ENCODE measurements at regions not wholly inside any gene's neighbourhood (a gene's known extent, or its start where the extent isn't known, plus 50 kb on each side); places are given as distances from the start of the nearest gene placed in this dataset.
A peak's percentile ranks its signal among the peaks of the same experiment; 100 is the strongest.

DNA sequence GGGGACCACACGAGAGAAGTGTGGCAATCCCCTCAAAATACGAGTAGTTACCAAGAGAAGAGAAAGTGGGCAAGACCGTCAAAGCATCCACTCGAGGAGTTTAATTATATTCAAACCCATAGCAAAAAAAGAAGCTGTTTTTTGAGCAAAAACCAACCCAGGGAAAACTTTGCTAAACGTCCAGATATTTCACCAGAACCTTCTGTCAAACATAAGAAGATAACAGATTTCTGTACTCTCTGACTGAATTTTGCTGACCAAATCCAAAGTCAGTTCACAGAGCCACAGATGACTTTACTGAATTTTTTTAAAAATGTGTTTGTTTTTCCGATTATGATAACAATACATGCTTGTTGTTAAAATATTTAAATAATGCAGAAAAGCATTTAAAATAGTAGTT is 145.6 kb upstream of the PTPN1 start:
- DNase-seq, result no peak

DNA sequence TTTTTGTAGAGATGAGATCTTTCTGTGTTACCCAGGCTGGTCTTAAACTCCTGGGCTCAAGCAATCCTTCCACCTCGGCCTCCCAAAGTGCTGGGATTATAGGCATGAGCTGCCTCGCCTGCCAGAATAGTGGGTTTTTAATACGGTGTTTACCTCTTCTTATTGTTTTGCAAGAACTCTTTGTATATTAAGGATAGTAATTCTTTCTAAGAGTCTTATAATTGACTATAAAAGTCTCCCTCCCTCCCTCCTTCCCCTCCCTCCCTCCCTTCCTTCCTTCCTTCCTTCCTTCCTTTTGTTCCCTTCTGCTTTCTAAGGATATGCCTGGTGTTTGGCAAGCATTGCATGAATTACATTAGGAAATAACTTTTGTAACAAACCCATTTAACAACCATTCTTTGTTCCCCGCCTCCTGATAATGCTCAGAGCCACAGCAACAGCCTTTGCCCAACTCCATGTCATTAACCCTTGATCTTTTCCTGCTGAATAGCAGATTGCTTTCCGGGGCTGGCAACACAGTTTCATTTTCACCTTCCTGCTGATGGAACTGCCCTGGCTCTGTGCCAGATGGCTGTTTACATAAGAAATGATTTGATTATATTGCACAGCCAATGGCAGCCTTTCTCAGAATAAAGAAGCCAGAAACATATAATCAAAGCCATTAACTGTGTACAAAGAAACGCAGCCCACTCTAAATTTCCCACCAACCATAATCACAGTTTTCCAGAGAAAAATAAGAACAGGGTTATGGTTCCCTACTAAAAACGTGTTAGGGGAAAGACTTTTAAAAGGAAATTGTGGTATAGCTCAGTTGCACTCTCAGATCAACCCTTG is 143.7 kb upstream of the PTPN1 start:
- DNase-seq, result peak; percentile 40

DNA sequence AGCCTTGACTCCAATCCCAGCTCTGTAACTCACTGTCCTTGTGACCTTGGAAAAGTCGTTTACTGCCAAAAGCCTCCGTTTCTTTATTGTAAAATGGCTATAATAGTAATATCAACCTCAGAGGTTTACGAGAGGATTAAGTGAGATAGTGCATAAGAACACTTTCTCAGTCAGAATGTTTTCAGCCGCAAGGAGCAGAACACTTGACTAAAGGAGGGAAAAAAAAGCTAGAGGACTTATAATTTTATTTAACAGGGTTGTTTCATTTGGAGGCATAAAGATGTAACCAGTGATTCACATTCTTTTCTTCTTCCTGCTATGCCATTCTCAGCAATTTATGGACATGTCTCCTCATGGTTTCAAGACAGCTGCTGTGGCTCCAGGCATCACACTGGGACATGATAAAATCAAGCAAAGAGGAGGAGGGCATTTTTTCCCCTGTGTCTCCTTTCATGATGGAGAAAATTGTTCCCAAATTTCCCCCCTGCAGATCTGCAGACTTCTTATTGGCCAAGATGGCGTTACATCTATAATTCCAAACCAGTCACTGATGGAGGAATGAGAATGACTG is 143.0 kb upstream of the PTPN1 start:
- DNase-seq, result no peak

DNA sequence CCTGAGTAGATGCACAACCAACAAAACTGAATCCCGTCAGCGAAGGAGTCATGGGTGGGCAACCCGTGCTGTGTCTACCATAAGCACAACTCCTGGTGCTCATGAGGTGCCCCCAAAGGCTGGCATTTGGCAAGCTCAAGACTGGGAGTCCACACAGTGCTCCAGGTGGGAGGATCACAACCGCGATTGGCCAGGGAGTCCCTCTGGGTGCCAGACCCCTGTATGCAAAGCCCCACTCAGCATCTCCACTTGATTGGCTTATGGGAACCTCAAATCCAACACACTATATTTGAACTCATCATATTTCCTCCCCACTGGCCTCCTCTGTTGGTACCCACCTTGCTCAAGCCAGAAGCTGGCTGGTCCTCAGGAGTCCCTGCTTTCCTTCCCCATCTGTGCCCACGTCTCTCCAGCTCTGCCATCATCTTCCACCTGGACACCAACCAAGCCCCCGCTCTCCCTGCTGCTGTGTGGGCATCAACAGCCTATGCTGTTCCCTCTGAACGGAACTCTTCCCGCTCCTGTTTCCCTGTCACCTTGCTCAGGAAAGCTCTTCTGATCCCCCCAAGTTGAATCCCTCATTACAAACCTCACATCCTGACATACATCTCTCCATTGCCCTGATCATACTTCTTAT is 142.3 kb upstream of the PTPN1 start:
- no peak for DNase-seq

DNA sequence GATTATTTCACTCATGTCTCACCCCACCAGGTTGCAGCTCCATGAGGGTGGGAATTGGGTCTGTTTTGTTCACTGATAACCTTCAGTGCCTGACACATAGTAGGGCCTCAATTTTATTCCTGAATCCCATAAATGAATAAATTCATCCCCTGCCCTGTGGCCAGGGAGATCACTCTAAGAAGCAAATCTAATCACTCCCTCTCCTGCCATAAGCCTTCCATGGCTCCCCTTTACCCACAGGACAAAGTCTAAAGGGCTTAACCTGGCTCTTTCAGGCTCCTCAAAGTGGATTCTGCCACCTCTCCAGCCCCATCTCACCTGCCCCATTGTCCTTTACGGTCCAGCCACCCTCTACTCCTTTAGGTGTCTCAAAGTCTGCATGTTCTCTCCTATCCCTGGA is 141.8 kb upstream of the PTPN1 start:
- DNase-seq, result no peak

DNA sequence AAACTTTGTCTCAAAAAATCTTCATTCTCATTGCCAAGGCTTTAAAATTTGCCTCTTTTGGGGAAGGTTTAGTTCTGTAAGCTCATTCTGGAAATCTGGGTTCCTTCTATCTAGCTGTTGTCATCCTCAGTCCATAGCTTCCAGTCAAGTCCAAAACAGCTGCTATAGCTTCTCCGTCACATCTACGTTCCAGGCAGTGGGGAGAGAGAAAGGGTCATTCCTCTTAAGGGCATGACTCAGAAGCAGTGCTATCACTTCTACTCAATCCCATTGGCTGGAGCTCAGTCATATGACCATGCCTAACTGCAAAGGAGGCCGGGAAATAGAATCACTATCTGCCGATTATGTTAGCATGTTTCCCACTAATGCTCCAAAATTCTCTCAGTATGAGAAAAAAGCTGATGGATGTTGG is 141.4 kb upstream of the PTPN1 start:
- DNase-seq, result no peak

DNA sequence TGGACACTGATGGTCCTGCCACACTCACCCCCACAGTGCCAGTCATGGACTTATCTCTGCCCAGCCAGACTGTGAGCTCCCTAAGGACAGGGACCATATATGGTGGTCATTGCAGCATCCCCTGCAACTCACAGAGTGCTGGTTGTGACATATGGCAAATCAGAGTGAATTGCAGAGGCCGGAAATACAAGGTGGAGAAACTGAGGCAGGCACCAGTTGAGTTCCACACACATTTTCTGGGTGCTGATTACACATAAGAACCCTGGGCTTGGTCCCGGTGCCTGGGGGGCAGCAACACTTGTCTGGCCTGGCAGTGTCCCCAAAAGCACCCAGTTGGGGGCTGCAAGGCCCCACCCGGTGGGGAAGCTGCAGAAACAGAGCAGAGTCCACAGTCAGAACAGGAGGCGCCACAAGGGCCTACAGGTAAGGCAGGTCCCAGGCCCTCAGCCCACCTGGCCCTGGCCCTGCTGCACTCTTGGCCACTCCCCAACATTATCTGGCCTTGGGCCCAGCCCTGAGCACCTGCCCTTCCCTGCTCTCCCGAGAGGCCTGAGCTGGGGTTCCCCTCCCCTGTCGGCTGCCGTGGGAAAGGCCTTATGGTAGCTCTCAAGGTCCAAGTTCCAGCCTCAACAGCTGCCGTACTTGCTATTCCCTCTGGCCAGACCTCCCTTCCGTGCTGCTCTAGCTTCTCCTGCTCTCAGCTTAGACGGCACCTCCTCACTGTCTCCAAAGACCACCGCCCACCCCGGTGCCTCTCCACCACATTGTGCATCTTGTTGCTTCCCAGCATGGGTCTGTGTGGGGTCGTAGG is 140.8 kb upstream of the PTPN1 start:
- DNase-seq, result no peak

DNA sequence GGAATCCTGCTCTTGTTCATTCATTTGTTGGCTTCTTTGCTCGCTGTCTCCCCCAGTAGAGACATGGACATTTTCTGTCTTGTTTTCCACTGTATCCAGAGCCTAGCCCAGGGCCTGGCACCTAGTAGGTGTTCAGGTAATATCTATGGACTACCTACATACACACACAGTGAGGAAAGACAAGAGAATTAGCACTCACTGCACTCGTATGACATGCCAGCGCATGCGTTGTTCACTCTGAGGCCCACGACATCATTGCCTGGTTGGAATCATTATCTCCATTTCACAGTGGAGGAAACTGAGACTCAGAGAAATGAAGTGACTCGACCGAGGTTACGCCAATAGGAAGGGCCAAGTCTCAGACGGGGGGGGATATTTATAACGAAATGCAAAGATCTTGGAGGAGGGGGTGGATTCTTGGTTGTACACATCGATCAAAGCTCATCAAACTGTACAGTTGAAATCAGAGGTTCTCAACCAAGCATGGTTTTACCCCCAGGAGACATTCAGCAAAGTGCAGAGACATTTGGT is 140.1 kb upstream of the PTPN1 start:
- no peak for DNase-seq

DNA sequence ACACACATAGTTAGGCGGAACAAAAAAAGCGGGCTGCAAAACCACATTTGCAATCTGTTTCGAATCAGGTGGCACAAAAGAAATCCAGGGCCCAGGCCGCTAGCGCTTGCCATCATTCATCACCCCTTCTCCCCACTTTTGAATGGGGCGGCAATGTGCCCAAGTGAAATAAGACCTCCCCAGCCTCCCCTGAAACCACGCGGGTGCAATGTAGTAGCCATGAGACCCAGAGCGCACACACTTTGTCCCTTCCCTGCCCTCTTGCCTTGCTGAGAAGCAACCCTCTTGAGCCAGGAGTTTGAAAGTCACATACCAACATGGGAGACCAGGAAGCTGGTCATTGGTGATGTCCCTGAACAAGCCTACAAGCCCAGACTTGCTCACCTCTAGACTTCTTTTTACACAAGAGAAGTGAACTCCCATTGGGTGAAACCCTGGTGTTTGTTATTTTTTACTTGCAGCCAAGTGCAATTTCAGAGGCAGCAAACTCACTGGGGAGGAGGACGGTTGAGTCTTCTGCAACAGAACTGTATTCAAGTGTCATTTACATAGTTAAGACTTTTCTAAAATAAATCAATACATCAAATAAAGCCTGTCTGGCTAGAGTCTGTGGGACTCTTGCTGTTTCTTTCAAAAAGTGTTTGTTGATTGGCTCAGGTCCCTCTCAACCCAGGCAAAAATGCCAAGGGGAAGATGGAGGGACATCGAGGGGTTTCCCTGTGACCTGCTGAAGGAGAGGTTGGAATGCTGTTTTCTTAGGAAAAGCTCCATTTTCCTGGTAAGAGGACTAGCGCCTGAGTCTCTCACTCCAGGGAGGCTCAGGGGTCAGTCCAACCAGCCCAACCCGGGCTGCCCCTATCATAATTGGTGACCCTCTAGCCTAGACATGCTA is 138.1 kb upstream of the PTPN1 start:
- DNase-seq, result no peak

DNA sequence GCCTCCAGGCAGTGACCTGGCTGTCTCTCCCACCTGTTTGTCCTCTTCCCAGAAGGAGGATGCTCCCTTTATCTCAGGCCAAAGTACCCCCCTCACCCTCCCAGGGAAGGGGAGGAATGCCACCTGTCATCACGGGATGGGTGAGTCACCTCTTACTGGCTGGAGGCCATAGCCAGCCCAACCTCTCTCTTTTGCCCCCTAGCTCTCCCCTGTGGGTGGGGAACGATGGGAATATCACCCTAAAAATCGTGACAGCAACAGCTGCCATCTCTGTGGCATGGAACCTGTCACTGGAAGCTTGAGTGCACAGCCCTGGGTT is 137.5 kb upstream of the PTPN1 start:
- no peak for DNase-seq

DNA sequence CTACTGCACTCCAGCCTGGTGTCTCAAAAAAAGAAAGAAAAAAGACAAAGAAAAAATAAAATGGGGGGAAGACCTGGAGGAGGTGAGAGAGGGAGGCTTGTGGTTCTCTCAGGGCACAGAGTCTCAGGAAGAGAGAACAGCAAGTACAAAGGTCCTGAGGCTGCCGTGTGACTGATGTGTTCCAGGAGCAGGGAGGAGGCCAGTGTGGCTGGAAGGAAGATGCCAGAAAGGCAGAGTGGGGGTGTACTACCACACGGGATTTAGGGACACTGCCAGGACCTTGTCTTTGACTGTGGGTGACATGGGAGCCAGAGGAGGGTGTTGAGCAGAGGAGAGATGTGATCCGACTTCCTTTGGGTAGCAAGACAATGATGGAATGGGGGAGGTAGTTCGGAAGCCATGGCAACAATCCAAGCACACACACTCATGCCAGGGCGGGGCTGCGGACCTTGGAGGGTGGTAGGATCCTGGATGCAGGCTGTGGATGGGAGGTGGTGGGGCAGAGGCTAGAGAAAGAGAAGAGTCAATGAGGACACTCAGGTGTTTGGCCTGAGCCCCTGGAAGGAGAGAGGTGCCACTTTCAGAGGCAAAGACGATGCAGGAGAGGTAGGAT is 136.4 kb upstream of the PTPN1 start:
- no peak for DNase-seq

DNA sequence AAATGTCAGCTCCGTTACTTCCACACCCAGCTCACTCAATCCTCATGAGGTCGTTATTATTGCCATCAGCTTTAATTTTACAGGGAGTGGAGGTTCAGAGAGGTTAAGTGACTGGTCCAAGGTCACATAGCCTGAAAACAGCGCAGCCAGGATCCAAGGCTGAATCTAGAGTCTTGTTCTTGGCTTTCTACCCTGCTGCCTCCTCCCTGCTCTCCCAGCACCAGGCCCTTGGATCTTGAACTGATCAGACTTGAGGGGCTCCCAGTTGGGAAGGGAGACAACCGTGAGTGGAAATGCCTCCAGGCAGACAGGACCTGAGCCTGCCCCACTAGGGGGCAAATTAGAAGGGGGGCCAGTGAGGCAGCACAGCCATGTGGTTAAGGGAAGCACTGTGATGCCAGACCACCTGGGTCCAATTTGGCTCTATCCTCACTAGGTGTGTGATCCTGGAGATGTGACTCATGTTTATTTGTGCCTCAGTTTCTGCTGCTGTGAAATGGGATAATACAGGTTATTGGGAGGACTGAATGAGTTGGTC is 135.6 kb upstream of the PTPN1 start:
- DNase-seq, result no peak

DNA sequence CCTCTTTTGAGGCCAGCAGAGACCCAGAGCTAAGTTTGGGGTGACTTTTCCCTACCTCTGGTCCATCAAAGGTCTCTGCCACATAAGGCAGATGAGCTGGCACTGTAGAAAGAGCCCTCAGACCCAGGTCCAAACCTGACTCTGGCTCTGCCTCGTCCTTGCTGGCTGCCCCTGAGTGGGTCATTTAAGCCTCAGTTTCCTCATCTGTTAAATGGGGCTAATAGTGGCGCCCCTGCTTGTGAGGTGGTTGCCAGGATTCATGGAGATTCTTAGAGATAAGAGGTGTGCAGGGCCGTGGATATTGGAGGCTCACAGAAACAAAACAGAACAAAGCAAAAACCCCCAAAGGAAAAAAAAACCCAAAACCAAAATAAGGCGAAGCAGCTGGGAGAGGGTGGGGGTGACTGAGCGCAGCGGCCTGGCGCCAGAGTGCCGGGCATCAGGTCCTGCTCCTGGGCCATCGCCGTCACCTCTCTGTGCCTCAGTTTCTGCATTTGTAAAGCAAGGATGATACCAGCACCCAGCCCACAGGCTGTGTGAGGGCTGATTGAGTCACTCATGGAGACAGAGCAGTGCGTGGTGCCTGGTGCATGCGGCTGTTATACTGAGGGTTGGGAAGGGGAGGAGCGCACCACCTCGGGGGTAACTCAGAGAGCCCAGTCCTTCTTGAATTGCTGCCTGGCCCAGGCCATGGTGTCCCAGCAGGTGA is 133.8 kb upstream of the PTPN1 start:
- DNase-seq, result no peak

DNA sequence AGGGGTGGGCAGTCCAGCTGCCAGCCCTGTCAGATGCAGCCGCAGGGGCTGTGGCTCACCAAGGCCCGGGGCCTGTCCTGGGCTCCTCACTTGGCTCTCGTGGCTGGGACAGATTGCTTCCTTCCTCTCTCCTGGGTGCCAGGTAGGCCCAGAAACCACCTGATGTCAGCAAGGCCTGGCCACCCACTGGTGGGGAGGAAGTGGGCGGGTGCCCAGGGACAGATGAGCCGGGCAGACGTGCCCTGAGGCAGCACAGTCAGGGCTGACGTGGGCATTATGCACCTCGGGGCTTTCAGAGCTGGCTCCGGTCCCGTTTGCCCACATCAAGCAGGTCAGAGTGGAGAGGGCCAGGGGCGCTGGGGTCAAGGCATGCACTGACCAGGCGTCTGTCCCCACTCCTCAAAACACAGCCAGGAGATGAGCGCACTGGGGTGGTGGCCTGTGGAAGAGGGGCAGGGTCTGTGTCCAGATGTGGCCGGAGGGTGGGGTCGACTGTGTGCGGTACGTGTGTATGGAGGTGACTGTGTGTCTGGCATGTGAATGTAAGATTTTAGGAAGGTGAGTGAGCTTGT is 133.2 kb upstream of the PTPN1 start:
- DNase-seq, result no peak

DNA sequence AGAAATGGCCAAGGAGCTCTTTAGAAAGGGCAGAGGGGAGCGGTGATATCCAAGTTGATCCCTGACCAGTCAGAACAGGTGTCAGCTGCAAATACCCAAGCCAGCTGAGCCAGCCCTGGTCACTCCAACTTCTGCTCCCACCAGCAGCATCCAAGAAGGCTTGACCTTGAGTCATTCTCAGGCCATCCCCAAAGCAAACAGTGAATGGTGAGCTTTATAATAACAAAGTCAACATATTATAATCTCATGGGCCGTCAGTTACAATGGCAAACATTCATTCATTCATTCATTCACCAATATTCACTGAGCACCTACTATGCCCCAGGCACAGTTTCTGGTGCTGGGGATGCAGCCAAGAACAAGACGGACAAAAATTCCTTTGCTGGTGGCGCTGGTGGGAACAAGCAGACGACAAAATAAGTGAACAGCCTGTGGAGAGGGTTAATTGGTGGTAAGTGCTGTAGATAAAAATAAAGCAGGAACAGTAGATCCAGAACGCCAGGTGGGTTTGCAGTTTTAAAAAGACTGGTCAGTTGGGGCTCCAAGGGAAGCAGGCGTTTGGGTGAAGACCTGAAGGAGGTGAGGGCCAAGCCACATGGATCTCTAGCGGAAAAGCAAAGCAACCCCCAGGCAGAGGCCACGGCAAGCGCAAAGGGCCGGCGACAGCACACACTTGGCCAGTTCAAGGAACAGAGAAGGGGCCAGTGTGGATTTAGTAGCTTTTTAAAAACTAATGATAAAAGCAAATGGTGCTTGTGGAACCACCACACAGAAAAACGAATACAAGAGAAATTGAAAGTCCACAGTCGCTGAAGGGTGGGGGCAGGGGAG is 131.8 kb upstream of the PTPN1 start:
- no peak for DNase-seq

DNA sequence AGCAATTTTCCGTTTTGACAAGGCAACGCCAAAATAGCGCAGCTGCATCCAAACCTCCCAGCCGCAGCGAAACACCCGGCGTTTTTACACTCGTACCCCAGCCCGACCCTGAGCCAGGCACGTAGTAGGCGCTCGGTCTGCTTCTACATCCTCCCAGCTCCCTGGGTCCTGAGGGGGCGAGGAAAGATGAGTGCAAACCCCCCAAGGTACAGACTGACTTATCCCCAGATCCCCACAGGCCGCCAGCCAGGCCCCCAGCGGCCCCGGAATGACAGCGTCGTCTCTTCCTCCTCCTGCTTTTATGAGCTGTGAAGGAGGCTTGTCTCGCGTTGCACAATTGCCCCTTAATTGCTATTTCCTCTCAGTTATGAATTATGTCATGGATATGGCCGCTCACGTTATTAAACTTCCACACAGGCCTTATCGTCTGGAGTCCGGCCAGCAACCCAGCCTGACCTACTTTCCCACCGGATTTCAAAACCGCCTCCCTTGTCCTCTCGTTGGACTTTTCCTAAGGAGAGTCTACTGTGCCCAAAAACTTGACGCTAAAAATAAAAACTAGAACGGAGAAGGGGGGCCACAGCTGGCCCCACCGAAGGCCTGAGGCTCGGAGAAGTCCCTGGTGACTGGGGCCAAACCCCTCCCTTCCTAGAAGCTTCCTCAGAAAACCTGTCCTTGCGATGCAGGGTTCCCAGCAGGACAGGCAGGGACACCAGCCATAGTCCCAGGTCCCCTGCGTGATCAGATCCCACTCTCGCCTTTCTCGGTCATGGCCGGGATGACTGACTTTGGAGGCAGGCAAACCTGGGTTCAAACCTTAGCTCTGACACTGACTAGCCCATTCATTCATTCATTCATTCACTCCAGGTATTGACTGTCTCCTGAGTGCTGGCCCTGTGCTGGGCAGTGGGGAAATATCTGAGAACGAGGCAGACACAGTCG is 130.9 kb upstream of the PTPN1 start:
- DNase-seq, result peak in 1 of 2 donors; percentile 40

DNA sequence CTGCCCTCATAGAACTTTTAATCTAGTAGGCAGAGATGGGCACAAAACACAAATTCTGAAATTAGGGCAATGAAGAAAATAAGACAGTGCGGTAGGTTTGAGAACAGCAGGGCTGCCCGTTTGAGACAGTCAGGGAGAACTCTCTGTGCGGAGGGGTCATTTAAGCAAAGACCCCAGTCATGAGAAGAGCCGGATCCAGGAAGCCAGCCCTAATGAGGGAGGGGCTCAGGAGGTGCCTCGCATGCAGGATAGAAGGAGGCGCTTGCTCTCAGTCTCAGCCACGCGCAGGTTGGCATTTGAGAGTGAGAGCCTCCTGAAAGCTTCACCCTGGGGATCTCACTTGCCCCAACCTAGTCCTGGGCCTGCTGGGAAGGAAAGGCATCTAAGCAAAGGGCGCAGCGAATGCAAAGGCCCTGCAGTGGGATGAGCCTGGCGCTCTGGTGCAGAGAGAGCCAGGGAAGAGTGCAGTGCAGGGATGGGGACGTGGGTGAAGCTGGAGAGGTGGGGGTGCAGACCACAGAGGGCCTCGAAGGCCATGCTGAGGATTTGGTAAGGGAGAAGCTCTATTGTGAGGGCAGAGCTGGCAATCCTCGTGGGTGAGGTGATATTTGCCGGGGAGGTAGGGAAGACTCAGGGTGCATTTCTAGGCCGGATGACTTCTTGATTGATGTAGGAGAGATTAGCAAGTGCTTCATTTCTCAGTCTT is 130.0 kb upstream of the PTPN1 start:
- no peak for DNase-seq

DNA sequence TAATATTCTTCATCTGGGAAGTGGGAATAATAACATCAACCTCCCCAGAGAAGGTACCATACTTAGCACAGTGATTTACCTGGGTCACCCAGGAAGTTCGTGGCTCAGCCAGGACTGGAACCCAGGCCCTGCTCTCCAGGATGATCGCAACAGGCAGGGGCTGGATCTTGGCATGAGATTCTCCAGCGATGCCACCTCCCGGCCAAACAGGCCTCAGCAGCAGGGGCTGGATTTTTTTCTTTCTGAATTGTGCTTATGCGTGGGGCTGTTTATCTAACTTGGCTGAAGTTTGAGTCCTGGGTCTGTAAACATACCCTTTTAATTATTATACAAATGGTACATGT is 129.5 kb upstream of the PTPN1 start:
- DNase-seq, result no peak

Measured in CD4-positive, alpha-beta T cell treated with Interleukin-4 for 1 hour (primary cell).